HG03354 (cell line): ENCODE measurements at regions not wholly inside any gene's neighbourhood (a gene's known extent, or its start where the extent isn't known, plus 50 kb on each side); places are given as distances from the start of the nearest gene placed in this dataset.
A peak's percentile ranks its signal among the peaks of the same experiment; 100 is the strongest.

Experiments
- ATAC-seq: cut with Tn5 transposase; IDR thresholded peaks from one replicate; pipeline ENCODE4 v1.9.1; 2021; ENCODE audit warnings: mild to moderate bottlenecking; ENCODE audit not compliant: unreplicated experiment, poor library complexity, severe bottlenecking

DNA sequence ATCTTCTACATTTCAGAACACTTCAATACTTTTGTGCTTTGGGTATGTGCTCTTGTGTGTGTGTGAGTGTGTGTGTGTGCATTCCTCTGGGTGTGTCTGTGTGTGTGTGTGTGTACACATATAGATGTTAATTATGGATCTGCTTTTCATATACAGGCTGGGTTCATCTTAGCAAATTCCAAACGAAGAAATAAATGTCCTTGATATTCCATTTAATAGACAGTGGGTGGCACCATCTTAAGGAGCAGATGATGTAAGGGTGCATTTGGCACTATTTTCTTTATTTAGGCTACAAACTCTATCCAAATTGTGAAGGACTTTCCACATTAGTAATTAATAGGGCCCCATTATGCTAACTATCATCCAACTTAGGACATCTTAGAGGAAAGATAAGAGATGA, 425.8 kb upstream of the POU3F3 start:
- no peak for ATAC-seq

DNA sequence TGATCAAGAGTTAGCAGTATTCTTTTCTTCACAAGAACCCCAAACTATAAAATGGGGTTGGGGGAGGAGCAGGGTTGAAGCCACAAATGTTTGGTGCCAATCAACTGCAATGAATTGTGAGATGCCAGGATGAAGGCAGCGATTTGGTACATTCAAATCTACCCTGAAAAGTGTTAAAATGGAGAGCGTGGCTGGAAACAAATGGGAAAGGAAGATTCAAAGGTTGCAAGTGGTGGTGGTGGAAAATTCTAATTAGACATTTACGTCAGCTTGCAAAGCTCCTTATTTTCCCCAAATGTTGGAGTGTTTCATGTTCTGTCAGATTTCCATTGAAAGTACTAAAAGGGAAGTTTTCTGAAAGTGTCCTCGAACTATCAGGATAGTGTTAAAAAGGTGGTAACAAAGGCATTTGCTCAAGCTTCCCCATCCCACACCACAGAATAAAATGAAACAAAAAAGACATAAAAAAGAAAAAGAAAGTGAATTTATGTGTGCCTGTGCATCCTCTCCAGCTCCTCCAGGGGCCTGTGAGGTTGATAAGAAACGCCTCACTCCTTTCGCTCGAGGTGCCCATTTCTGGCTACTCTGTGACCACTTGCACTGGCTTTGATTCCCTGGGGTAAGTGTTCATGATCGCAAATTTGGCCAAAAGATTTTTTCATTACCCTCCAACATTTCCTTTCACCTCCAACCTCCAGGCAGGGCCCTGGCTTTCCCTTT, 424.1 kb upstream of the POU3F3 start:
- ATAC-seq, result no peak

DNA sequence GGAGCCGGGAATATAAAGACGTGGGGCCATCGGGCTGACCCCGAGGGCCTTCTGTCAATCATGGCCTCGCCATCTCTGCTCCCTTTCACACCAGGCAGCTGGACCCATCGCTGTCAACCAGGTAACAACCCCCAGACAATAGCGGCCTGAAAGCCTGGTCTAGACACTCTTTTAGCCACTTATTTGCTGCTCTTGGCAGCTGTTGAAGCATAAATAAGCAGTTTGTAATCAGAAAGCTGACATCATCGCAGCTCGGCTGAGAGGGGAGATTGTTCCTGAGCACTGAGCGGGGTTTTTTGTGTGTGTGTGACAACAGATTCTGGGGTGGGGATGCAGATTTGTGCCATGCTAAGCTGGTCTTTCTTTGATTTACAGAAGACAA, 423.6 kb upstream of the POU3F3 start:
- no peak for ATAC-seq

DNA sequence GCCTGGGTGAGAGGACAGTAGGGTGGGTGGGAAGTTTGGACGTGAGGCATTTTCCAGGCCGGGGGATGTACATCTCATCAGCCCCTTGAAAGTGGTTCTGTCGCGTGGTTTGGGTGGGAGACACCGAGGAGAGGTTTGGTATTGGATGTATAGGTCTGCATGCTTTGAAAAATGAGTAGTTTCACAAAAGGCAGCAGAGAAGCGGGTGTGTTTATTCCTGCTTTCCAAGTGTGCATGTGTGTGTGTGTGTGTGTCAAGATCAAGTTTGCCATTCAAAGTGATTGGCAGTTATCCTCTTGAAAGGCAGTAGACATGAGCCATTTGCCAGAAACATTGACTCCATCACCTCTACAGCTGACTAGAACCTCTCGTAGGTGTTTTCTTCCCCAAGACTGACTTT, 423.1 kb upstream of the POU3F3 start:
- no peak for ATAC-seq

DNA sequence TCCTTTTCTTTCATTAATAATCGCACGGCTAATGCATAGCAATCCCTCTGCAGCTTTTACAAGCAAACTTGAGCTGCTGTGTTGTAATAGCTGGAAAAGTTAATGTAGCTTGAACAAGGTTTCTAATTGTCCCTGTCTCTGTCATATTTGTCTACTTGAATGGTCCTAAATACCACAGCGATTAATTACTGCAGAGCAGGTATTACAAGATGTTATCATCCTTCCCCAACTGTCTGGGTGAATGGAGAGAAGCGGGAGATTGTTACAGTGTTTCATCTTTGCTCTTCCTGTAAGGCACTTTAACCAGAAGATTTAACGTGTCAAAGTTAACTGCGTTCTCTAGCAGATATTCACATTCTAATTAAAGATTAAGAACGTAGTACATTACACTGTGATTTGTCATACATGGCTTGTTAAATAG, 422.2 kb upstream of the POU3F3 start:
- ATAC-seq, result no peak

DNA sequence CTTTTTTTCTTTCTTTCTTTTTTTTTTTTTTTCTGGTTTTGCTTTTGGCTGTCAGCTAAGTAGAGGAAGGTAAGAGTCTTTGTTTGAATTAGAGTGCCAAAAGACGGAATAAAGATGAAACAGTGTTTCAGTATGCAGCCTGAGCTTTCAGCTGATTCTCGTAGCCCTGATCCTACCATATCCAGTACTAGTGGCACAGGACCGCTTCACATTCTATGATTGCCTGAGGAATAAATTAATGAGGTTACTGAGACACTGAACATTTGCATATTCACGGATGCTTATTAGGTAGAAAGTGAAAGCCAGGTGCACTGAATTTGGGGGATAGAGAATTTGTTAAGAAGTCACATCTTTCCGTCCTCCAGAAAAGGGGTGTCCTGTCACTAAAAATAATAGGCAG, 421.5 kb upstream of the POU3F3 start:
- no peak for ATAC-seq

DNA sequence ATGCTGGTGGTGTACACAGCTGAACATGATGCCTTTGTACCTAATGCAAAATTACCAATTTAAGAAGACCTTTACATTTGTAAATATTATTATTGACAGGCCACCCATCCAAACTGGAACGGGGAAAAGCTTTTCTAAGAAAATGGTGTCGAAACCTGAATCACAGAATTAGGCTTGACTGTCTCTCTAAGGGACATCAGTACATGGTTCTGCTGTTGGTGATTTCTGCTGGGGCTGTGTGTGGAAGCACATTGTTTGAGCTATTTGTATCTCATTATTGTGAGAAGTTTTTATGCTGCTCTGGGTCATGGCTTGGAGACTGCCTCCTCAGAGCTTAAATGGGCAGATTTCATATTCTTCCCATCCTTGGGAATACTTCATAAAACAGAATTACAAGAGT, 420.9 kb upstream of the POU3F3 start:
- ATAC-seq, result no peak

DNA sequence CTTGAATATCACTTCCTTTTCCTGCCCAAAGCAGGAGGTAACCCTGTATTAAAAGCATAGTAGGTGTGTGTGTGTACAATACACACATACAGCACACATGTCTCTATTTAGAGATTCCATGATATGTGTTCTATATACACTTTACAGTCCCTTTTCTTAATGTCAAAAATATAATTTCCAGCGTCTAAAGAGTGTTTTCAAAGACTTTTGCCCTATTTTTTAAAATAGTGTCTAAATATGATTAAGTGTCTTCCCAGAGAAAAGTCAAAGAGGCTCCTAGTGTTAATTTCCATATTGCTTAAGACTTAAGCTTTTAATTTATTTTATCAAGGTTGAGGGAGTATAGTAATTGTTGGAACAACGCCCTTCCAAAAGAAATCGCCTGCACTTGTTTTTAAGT, 420.3 kb upstream of the POU3F3 start:
- ATAC-seq, result no peak

DNA sequence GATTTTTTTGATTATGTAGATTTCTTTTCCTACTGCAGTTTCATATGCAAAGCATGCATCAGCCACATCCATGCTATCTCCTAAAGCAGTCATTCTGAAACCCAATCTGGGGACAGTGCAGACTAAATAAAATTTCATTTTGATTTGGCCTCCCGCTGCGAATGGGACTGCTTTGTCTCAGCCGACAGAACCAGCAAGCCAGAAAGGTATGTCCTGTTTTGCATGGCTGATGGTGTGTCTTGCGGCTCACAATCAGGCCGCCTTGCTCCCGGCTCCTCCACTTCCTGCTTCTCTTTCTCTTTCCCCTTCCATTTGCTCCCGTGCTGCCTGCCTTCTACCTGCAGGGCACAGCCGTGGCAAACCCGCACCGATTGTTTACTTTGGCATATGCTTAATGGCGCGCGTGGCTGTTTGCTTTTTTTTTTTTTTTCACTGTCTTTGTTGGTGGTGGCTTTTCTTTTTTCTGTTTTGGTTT, 419.6 kb upstream of the POU3F3 start:
- peak; percentile 73 for ATAC-seq

DNA sequence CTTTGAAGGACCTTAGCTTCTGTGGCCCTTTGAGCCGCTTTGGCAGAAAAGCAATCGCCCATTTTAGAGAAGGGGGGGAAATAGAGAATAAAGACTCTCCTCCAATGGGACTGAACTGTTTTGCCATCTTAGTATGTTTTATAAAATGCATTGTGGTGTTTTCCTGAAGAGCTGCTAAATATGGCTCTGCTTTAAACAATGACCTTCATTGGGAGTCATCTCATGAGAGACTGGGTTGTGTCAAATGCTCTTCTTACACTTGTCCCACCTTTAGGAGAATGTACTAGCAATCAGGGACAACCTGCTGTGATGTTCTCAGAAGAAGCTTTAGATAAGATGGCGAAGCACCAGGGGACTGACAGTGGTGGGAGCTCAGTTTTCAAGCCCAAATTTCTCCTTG, 418.9 kb upstream of the POU3F3 start:
- ATAC-seq, result no peak

DNA sequence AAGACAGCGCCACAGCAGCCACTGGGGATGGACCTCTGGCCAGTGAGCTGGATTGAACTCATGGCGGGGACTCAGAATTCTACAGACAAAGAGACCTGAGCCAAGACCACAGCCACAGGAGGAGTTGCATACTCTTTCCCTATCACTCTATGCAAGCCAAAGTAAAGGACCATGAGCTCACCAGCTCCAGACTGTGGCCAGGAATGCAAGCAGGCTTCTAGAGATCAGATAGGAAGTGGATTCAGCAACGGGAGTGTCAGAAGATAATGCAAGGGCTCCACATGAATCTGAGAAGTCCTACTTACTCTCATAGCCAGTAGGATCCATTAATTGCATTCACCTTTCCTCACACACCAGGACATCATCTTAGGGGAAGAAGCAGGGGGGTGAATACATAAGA, 415.4 kb upstream of the POU3F3 start:
- no peak for ATAC-seq

DNA sequence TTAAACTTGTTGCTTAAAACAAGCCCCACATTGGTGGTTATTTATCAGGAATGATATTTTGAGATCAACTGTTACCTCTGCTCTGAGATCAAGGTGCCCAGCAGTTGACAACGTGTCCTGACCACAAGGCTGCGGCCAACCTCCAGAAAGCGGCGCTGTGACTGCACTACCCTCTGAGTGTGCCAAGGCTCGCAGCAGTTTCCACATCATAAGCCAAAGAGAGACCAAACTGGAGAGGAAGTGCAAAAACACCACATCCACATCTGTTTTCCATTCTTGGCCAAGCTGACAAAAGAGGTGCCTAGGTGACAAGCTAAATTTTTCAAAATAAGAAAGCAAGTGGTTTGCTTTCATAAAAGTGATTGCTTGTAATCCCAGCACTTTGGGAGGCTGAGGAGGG, 410.8 kb upstream of the POU3F3 start:
- no peak for ATAC-seq

DNA sequence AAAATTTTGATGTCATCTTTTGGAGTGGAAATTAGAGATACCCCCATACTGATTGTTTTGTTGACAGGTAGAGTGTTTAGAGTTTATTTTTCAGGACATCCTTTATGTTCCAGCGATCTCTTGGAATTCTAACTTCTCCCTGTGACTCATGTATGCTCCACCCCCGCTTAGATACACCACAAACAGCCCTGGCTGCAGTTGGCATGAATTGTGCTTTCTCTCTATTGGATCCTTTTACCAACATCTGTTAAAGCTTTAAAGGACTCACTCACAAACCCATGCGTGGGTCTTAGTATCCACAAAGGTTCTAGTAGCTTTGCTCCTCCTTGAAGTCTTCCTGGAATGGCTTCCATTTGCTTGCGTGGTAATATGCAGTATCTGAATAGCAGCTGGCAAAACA, 409.5 kb upstream of the POU3F3 start:
- ATAC-seq, result no peak

DNA sequence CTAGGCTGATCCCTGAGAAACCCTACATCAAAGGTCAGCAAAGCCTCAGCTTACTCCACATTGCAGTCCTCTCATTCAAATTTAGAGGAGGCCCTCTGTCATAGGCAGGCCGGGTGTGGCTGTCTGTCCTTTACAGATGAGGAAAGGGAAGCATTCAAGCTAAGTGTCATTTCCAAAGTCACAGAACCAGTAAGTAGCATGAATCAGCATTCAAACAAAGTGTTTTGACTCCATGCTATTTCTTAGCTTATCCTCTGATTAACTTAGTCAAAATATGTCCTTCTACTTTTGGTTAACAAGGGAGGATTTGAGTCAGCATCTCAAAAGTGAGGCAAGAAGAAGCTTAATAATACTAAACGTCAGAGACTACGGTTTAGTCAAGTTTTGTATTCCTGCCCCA, 409.0 kb upstream of the POU3F3 start:
- no peak for ATAC-seq

DNA sequence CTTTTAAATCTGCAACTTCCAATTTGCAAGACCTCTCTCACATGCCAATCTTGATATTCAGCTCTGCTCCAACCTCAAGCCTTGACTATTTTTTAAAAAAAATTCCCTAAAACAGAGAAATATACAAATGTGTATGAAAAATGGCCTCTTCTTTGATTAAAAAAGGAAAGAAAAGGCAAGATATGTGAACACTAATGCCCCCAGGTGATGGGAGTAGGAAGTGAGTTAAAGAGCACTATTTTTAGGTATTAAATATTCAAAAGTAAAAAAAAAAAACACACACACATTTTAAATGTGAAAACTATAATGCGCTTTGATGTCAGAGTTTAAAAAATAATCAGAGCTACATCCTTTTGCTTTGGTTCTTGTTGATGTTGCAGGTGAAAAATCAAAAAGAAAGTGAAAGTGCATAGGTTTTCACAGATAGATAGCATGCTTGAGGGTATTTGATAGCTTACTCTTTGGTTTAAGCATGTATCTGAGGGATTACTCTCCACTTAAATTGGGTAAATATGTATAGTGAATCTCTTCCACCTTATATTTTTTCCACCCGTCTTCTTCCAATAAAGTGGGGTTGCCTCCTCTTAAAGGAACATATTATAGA, 406.0 kb upstream of the POU3F3 start:
- ATAC-seq, result no peak

DNA sequence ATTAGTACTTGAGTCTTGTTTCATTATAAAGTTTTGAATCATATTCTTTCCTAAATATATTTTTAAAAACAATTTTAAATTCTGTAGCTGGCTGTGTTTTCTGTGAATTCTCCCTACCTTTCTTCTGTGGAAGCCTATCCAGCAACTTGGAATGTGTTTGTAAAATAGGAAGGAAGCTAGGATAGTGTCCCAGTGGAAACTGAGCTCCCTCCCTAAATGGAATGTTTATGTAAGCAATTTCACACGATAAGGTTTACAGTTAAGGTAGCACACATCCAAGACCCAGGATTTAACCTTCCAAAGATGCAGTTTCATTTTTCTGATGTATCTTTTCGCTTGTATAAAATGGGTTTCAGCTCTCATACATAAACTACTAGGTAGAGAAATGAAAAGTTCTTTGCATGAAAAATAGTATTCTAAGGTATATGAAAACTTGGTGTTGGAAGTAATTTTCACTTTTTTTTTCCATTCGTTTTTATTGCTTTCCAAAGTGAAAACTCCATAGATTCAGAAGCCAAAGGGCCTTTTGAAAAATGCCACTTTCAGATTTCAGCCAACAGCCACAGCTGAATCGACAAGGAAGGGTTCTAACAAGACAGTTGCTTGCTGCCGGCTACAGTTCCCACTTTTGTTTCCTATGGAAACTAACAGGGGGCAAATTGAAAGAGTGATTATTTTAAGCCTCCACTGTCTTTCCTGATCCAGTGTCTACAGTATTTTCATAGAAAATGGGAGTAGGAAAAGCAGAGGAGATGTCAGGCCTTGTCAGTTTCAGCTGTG, 405.1 kb upstream of the POU3F3 start:
- no peak for ATAC-seq

DNA sequence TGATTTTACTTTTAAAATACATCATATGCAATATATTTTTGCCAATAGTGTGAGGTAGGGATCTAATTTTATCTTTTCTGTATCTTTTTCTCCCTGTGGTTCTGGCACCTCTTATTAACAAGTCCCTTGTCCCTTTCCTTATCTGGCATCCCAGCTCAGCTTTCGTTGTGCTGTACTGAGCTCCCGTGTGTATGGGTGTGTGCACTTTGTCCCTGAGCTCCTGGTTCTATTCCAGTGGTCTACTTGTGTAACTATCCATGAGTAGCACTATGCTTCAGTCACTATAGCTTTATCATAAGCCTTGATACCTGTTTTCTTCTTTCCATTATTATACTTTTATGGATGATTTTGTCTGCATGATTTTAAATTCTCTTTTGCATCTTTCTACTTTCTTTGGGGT, 401.4 kb upstream of the POU3F3 start:
- ATAC-seq, result no peak

DNA sequence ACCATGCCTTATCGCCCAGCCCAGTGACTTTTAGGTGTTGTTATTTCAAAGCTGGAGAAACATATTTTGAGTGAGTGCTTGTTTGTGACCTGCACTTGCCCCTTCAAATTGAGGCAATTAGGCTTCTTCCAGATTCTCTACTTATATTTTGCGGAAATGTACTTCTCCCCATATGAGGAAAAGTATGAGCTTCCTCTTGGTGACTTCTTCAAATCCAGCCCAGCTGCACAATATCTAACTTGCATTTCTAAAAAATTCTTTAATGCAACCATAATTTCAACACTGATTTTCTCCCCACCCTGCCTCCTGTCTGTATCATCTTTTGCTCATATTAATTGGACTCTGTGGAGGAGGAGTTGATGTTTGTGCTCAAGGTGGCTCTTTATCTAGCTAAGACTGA, 391.2 kb upstream of the POU3F3 start:
- ATAC-seq, result no peak

DNA sequence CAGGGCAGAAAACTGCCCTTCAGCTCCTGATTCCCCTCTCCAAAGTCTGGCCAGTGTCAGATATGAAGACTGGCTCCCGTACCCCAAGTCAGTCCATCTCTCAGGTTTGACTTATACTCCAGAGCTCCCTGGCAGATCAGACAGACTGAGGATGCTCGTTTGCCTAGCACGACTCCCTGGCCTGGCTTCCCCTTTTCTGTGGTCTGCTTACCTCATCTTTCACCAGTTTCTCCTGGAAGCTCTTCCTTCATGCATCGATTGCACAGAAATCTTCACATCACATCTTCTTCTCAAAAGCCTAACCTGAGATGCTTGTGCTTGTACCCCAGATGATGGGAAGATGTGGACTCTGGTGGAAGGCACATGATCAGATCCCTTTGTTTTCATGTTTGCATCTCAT, 387.9 kb upstream of the POU3F3 start:
- no peak for ATAC-seq

DNA sequence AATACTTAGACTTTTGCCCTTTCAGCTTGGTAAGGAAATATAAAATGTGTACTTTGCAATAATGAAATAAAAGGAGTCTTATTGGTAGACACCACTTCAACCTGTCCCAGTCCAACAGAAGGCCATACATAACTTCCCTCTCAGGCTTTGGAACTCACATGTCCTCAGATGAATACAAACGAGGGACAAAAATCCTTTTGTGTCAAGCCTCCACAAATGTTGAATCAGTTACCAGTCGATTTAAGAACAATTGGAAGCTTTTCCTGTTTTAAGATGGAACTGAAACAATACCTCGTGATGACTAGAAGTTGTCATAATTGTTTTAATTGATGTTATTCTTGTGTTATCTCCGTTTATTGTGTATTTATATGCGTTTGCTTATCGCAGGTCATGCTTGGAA, 385.1 kb upstream of the POU3F3 start:
- no peak for ATAC-seq

DNA sequence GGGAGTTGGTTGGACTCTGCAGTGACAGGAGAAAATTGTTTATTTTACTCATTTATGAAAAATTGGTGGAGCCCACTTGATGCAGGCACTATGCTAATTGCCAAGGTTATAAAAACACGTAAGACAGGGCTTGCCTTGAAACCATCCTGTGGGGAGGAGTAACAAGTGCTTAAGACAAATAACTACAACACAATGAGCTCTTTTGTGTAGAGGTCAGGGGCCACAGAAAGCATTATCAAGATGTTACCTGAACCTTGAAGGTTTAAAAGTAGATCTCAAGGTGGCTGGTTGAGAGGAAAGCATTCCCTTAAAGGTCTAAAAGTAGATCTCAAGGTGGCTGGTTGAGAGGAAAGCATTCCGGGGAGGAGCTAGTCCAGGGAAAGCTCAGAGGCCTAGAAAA, 381.8 kb upstream of the POU3F3 start:
- ATAC-seq, result no peak
